Common myeloid progenitor, CD34-positive (primary cell): ENCODE measurements at regions not wholly inside any gene's neighbourhood (a gene's known extent, or its start where the extent isn't known, plus 50 kb on each side); places are given as distances from the start of the nearest gene placed in this dataset.

Experiments
- CTCF ChIA-PET: fragments of 350-600 bp; sonication (Branson Sonifier 250); formaldehyde crosslinking; loops from one replicate; lab custom pipeline; 2021; ENCODE audit warnings: antibody characterized with exemption; lab: Charles Lee
- POLR2A ChIA-PET: fragments of 350-600 bp; sonication (Branson Sonifier 250); formaldehyde crosslinking; loops from one replicate; lab custom pipeline; 2021; ENCODE audit warnings: antibody characterized with exemption; lab: Charles Lee
- DNase-seq, 3 donors: peaks; one replicate each; pipeline versions ENCODE4 v3.0.0 to v3.0.0-alpha.2; 2013
- H3K27ac ChIP-seq, 2 experiments: 1 replicate in 1 of 2; 2 replicates in 1 of 2; pipeline ENCODE4 v1.7.0; 2013; ENCODE audit warnings: inconsistent platforms in 2 of 2, low read length in 2 of 2, mild to moderate bottlenecking in 2 of 2, low read depth in 1 of 2, moderate library complexity in 1 of 2; ENCODE audit not compliant: severe bottlenecking in 2 of 2, insufficient read depth in 1 of 2, poor library complexity in 1 of 2
- H3K27me3 ChIP-seq, 5 experiments: replicated peaks in 2 of 5; 1 replicate in 3 of 5; 2 replicates in 2 of 5; pipeline versions ENCODE4 v1.6.1 to v1.7.0; 2013; ENCODE audit warnings: low read length in 4 of 5, mild to moderate bottlenecking in 2 of 5, moderate library complexity in 2 of 5, inconsistent platforms in 1 of 5; ENCODE audit not compliant: insufficient read depth in 5 of 5, control insufficient read depth in 4 of 5
- H3K36me3 ChIP-seq, 4 experiments: 1 replicate in 2 of 4; 2 replicates in 2 of 4; pipeline versions ENCODE4 v1.6.1 to v1.7.0; 2013; ENCODE audit warnings: low read length in 3 of 4, control low read depth in 1 of 4, mild to moderate bottlenecking in 1 of 4; ENCODE audit not compliant: control insufficient read depth in 4 of 4, insufficient read depth in 4 of 4
- H3K4me1 ChIP-seq, 4 experiments: 1 replicate in 3 of 4; 2 replicates in 1 of 4; pipeline versions ENCODE4 v1.6.1 to v1.7.1; 2013; ENCODE audit warnings: low read length in 3 of 4, mild to moderate bottlenecking in 3 of 4, control low read depth in 1 of 4, inconsistent platforms in 1 of 4, moderate library complexity in 1 of 4; ENCODE audit not compliant: control insufficient read depth in 4 of 4, insufficient read depth in 4 of 4; ENCODE audit errors: control extremely low read depth in 1 of 4
- H3K4me3 ChIP-seq, 7 experiments: 1 replicate in 4 of 7; 2 replicates in 3 of 7; pipeline versions ENCODE4 v1.5.1 to v1.7.0; 2013; ENCODE audit warnings: mild to moderate bottlenecking in 7 of 7, low read length in 6 of 7, moderate library complexity in 6 of 7, inconsistent platforms in 2 of 7, low read depth in 2 of 7, control low read depth in 1 of 7; ENCODE audit not compliant: insufficient read depth in 4 of 7, control insufficient read depth in 1 of 7; ENCODE audit errors: extremely low read depth in 1 of 7
- H3K9me3 ChIP-seq, 5 experiments: 1 replicate in 4 of 5; 2 replicates in 1 of 5; pipeline versions ENCODE4 v1.6.1 to v1.7.1; 2013; ENCODE audit warnings: low read length in 4 of 5, mild to moderate bottlenecking in 2 of 5, inconsistent platforms in 1 of 5, low read depth in 1 of 5, moderate library complexity in 1 of 5; ENCODE audit not compliant: control insufficient read depth in 4 of 5, insufficient read depth in 2 of 5; ENCODE audit errors: control extremely low read depth in 1 of 5
- WGBS: methylation state at CpG from one replicate; pipeline ENCODE4 v1.1.5; 2013; ENCODE audit not compliant: insufficient coverage; 5-methylcytosine and 5-hydroxymethylcytosine counted together

- Histone ChIP-seq H3K9me3 (no peaks in the 10 kb centered on the region), H3K27ac (no peak overlapping the region), H3K4me1 (no peaks in the 10 kb centered on the region), H3K4me3 (no peak overlapping the region), H3K36me3 (no peaks in the 10 kb centered on the region), H3K27me3 (peaks cover 0 to 56% (median 22%) of the 10 kb centered on the region in 5 experiments)
- DNase-seq, result no peak
- ChIA-PET CTCF (no interaction called here), POLR2A (no interaction called here)
- WGBS, result 77% methylated on average over 4 of the region's 6 CpGs
These were observed 194.6 kb upstream of the LHX5 start for GRCh38 chr12:113666223-113666622.

DNA sequence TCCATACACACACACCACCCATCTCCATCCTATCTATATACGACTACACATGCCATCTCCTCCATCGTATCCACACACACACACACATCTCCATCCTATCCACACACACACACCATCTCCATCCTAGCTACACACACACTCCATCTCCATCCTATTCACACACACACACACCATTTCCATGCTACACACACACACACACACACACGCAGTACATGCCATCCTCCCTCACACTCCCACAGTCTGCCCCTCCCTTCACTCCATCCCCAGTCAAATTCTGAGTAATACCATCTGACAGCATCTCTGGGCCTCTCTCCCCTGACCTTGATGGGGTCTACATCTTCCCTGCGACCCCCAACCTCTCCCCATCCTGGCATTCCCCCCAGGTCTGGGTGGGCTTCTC, 193.8 kb upstream of the LHX5 start:
- no peak overlapping the region for H3K4me3 ChIP-seq
- no peaks in the 10 kb centered on the region for H3K36me3 ChIP-seq
- ChIA-PET CTCF (no interaction called here), POLR2A (no interaction called here)
- WGBS, result 87% methylated on average over 4 of the region's 4 CpGs
- peaks cover 0 to 48% (median 17%) of the 10 kb centered on the region in 5 experiments for H3K27me3 ChIP-seq
- H3K4me1 ChIP-seq, result no peaks in the 10 kb centered on the region
- H3K27ac ChIP-seq, result no peak overlapping the region
- no peaks in the 10 kb centered on the region for H3K9me3 ChIP-seq
- DNase-seq, result no peak

DNA sequence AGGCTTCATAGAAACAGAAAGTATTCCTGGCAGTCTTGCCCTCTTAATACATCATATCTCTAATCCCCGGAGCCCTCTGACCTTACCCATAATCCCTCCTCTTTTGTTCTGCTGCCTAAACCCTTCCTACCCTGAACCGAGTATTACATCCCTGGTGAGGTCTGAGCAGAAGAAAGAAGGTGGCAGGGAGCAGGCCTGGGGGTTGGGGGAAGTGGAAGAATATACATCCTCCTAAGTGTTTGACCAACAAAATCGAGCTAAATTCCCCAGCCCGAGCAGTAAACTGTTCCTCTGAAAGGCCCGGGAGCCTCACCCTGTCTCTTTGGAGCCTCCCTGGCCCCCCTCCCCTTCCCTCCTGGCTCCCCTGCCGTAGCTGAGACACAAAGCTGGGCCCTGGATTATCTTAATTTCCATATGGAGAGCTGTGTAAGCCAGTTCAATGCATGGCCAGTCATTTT, 192.6 kb upstream of the LHX5 start:
- no peak overlapping the region for H3K27ac ChIP-seq
- H3K36me3 ChIP-seq, result no peaks in the 10 kb centered on the region
- H3K9me3 ChIP-seq, result no peaks in the 10 kb centered on the region
- H3K27me3 ChIP-seq, result peaks cover 0 to 37% (median 12%) of the 10 kb centered on the region in 5 experiments
- CTCF ChIA-PET, result no interaction called here
- no peak for DNase-seq
- peaks cover 0 to 4% (median 0%) of the 10 kb centered on the region in 4 experiments for H3K4me1 ChIP-seq
- H3K4me3 ChIP-seq, result no peak overlapping the region
- WGBS, result 77% methylated on average over 4 of the region's 6 CpGs
- POLR2A ChIA-PET, result no interaction called here

- Histone ChIP-seq H3K9me3 (no peaks in the 10 kb centered on the region), H3K27me3 (peaks cover 0 to 29% (median 12%) of the 10 kb centered on the region in 5 experiments), H3K4me1 (peaks cover 0 to 4% (median 0%) of the 10 kb centered on the region in 4 experiments), H3K27ac (no peak overlapping the region), H3K36me3 (no peaks in the 10 kb centered on the region), H3K4me3 (no peak overlapping the region)
- 97% methylated on average over 6 of the region's 10 CpGs for WGBS
- POLR2A ChIA-PET, result no interaction called here
- CTCF ChIA-PET, result no interaction called here
- DNase-seq, result no peak
These were observed 191.7 kb upstream of the LHX5 start for GRCh38 chr12:113663396-113663795.

DNA sequence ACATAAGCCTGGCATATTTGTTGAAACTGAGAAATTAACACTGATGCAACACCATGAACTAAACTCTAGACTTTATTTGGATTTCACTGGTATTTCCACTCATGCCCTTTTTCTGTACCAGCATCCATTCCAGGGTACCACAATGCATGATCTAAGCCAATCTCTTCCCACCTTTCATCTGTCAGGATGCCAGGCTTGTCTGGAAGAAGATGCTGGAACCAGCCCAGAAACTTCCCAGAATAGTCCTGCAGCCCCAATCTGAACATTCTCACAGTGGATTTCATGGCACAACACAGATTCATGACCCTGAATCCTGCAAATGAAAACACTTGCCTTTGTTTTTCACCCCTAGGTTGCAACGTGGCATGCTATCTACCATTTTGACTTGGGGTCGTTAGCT, 189.3 kb upstream of the LHX5 start:
- H3K27me3 ChIP-seq, result peaks cover 0 to 5% (median 0%) of the 10 kb centered on the region in 5 experiments
- no peak overlapping the region for H3K4me3 ChIP-seq
- ChIA-PET CTCF (no interaction called here), POLR2A (interaction anchor here (0.6 kb wide), 1 partner anchor 80 kb away, joined by 5 read pairs; no protein-coding TSS in a partner anchor)
- no peak for DNase-seq
- H3K9me3 ChIP-seq, result peaks cover 0 to 3% (median 0%) of the 10 kb centered on the region in 5 experiments
- H3K36me3 ChIP-seq, result no peaks in the 10 kb centered on the region
- H3K4me1 ChIP-seq, result peaks cover 0 to 8% (median 0%) of the 10 kb centered on the region in 4 experiments
- 90% methylated on average over 2 of the region's 2 CpGs for WGBS
- no peak overlapping the region for H3K27ac ChIP-seq

DNA sequence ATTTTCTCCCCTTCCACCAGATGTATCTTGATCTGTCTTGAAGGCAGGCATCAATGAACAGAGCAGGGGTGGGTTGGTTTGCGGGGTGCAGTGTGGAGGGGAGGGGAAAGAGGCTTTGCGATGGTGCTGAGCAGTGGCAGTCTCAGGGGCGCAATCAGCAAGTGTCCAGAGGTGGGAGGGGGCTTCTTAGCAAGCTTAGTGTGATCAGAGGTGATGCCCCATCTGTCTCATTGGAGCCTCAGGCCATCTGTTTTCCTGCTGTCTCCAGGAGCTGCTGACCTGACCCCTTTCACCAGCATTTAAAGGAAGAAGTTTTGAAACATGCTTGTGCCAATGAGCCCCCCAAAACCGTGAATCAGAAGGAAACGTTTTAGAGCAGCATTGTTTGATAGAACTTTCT, 187.7 kb upstream of the LHX5 start:
- 78% methylated on average over 5 of the region's 5 CpGs for WGBS
- ChIA-PET CTCF (interaction anchor here (1.4 kb wide), 1 partner anchor 12 kb away, joined by 3 read pairs; no protein-coding TSS in a partner anchor), POLR2A (no interaction called here)
- H3K9me3 ChIP-seq, result peaks cover 0 to 15% (median 2%) of the 10 kb centered on the region in 5 experiments
- no peak overlapping the region for H3K4me3 ChIP-seq
- H3K4me1 ChIP-seq, result peaks cover 0 to 8% (median 0%) of the 10 kb centered on the region in 4 experiments
- no peaks in the 10 kb centered on the region for H3K36me3 ChIP-seq
- H3K27ac ChIP-seq, result no peak overlapping the region
- H3K27me3 ChIP-seq, result peaks cover 0 to 4% (median 0%) of the 10 kb centered on the region in 5 experiments
- DNase-seq, result peak in 1 of 3 donors; percentile 19

DNA sequence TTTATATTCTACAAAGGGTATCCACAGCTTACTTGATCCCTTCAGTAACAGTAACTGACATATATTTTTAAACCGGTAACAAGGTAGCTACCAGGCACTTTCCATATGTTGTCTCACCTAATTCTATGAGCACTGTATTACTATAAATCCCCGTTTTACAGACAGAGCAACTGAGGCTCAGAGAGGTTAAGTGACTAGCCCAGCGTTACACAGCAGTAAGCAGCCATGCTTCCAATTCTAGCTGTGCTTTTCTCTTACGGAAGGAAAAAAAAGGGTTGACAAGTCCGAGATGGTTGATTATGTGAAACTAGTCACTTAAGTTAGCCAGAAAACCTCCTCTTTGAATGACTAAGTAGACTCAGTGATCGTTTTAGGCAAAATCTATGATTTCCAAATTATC, 187.3 kb upstream of the LHX5 start:
- POLR2A ChIA-PET, result no interaction called here
- CTCF ChIA-PET, result interaction anchor here (1.4 kb wide), 1 partner anchor 12 kb away, joined by 3 read pairs; no protein-coding TSS in a partner anchor
- WGBS, result 100% methylated on average over 2 of the region's 6 CpGs

More for the DNA sequence above, 187.3 kb upstream of the LHX5 start:
- Histone ChIP-seq H3K9me3 (peaks cover 0 to 15% (median 2%) of the 10 kb centered on the region in 5 experiments), H3K4me3 (no peak overlapping the region), H3K4me1 (peaks cover 0 to 8% (median 0%) of the 10 kb centered on the region in 4 experiments), H3K27me3 (peaks cover 0 to 4% (median 0%) of the 10 kb centered on the region in 5 experiments), H3K36me3 (no peaks in the 10 kb centered on the region), H3K27ac (no peak overlapping the region)
- DNase-seq, result no peak
